GM03348 (cell line): ENCODE measurements at regions not wholly inside any gene's neighbourhood (a gene's known extent, or its start where the extent isn't known, plus 50 kb on each side); places are given as distances from the start of the nearest gene placed in this dataset.

Experiments used
- DNase-seq: peaks from one replicate; pipeline ENCODE4 v3.0.0; 2012; ENCODE audit warnings: low spot score

DNA sequence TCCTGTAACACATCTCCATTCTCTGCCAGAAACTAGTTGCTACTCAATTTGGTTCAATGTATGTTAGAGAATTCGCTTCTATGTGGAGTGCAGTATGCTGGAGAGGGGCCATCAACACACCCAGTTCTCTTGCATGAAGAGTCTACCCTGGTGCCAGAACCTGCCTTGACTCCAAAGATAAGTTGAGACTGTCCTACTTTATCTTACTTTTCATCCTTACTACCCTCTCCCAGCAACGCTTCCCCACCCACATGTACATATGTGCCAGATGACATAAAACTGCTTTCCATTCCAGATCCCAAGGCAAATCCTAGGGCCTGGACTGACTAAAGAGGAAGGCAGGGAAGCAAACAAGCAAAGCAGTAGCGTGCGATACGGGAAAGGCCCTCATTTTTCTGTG lies 442.6 kb upstream of the THRB start:
- no peak for DNase-seq

DNA sequence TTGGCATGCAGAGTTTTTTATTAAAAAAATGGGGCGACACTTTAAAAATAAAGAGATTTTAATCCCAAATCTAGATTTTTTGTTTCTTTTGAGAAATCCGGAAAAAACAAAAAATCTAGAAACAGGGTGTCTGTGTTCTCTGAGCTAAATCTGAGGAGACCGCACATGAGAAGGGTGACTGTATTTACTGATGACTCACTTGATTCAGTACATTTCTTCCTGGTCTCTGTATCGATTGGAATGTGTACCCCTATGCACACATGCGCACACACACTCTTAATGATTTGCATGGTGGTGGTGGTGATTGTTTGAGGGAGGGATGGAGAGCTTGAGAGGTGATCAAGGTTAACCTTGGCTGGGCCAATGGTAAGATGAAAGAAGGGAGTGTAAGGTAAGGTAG lies 443.1 kb upstream of the THRB start:
- no peak for DNase-seq

DNA sequence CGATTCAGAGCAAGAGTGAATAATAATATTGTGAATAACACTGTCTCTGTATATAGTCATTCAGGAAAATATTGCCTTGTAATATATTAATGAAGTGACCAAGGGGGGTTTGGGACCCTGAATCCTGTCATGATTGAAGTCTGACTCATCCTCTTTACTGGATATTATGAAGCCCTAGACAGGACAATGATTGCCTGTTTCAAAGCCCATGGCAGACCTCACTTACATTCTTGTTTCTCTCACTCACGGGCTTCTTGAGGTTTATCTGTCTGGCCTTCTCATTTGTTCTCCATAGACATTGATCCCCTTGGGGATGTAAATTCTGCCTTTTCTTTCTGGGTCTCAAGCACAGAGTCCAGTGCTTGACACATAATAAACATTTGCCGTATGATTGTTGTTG lies 449.3 kb upstream of the THRB start:
- DNase-seq, result no peak

DNA sequence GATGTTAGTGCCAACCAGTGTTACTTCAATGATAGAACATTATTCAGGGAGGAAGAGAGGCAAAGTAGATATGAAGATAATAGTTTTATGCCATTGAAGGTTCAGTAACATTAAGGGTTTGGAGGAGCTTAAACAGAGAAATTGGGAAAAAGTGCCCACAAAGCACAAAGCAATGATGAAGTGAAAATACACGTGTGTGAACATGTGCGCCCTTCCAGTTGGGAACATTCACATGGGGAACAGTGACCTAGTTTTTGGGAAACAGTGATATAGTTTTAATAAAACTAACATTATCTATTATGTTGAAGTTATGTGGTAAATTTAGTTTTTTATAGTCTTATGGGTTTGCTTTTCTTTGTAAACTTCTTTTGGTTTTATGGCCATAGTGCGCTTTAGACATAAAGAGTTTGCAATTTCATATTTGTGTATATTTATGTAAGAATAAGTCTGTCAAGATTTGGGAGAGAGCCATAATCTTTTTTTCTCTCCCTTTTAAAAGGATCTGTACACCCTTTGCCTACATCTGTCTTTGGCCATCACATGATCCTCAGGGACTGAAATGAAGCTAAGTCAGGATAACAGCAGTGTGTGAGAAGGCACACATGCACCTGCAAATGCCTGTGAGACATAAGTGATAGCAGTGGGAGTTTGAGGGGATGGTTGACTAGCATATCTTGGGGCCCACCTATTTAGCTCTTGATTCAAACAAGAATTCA lies 450.3 kb upstream of the THRB start:
- DNase-seq, result no peak

- no peak for DNase-seq
These were observed 450.9 kb upstream of the THRB start for GRCh38 chr3:24945563-24945962.

DNA sequence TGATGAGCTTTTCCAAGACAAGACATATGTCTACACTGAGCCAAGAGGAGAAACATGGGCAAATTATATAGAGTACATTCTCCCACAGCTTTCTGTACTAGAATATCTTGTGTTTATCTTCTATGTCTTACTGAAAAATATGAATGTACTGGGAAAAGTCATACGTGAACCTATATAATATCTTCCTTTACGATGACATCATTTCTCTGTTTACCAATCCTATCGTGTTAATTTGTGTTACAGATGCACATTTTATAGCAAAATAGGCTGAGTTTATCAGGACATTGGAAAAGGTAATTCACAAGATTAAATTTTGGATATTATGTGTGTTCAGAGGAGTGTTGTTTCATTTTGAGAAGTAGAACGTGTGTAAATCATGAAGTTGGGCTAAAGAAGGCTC lies 452.5 kb upstream of the THRB start:
- DNase-seq, result no peak

DNA sequence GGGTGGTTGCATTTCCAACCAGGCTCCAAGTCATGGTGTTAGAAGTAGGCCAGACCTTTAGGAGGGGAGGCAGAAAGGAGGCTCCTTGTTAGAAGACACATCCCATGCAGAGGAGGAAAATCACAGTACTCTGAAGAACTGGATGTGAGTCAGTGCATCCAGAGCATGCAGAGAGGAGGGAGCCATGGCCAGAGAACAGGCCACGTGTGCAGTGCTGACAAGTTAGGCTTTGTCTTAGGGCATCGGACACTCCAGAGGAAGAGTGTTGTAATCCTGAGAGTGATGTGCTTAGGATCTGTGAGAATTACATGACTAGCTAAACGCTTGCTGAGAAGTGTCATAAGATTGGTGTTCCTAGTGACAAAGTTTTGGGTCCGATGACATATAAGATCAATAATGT lies 456.5 kb upstream of the THRB start:
- no peak for DNase-seq

DNA sequence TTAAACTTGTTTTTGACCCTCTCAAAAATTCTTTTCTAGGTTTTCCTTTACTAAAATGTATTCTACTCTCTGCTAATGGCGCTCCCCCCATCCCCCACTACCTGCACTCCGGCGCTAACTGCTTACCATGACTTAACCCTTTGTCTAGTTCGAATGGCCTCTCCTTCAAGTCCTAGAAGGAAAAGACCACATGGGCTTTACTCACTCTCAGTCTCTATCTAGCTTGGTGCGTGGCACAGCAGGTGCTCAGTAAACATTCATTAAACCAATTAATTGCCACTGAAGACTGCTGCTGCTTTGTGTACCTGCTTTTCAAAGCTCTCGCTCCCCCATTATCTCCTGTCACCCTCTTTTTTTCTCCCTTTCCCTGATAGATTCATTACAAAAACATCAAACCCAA lies 457.7 kb upstream of the THRB start:
- DNase-seq, result no peak

GRCh38 chr3:24953060-24953771 lies 458.6 kb upstream of the THRB start:
- DNase-seq, result no peak

DNA sequence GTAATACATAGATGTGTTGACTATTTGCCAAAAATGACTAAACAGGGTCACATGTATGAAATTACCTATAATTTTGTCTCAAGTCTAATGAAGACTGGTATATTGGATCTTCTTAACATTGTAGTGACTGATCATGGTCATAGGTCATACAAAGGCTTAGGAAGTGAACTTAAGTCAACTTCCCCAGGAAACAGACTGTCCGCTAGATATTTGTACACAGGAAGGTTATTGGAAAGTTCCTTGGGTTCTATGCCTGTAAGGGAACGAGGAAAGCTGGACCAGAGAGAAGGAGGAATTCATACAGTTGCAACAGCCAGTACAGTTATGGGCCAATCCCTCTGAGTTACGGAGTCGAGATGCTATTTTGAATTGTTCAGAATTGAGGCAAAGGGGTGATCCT lies 462.0 kb upstream of the THRB start:
- DNase-seq, result no peak

GRCh38 chr3:24958271-24958670 lies 463.6 kb upstream of the THRB start:
- no peak for DNase-seq

- no peak for DNase-seq
These were observed 464.3 kb upstream of the THRB start for GRCh38 chr3:24958910-24959447.

GRCh38 chr3:24963762-24964625 lies 464.1 kb upstream of the RARB start:
- DNase-seq, result peak; percentile 28

- no peak for DNase-seq
These were observed 462.2 kb upstream of the RARB start for GRCh38 chr3:24965706-24966385.

- DNase-seq, result no peak
These were observed 460.0 kb upstream of the RARB start for GRCh38 chr3:24968036-24968435.

- no peak for DNase-seq
These were observed 455.6 kb upstream of the RARB start for GRCh38 chr3:24972491-24972890.

DNA sequence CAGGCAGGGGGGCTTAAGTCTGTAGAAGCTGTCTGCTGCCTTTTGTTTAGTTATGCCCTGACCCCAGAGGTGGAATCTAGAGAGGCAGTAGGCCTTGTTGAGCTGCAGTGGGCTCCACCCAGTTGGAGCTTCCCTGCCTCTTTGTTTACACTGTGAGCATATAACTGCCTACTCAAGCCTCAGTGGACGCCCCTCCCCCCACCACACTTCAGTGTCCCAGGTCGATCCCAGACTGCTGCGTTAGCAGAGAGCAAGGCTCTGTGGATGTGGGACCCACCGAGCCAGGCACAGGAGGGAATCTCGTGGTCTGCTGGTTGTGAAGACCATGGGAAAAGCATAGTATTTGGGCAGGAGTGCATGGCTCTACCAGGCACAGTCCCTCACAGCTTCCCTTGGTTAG lies 446.8 kb upstream of the RARB start:
- DNase-seq, result no peak

- DNase-seq, result no peak
These were observed 446.1 kb upstream of the RARB start for GRCh38 chr3:24981924-24982323.

DNA sequence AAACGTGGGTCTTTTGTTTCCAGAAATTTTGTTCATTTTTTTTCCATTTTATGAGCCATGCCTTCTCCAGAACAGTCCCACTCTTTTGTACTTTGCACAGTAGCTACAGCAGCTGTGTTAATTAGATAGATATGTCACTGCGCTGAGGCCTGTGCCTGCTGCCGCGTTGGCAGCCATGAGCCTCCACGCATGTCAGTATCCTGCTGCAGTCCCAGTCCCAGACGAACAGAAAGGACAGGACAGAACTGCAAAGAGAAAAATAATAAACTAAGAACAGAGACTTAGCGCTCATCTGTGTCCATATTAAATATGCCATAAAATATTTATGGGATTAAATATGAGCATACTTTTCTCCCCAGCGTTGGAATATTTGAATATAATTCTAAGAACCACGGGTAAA lies 442.4 kb upstream of the RARB start:
- no peak for DNase-seq

DNA sequence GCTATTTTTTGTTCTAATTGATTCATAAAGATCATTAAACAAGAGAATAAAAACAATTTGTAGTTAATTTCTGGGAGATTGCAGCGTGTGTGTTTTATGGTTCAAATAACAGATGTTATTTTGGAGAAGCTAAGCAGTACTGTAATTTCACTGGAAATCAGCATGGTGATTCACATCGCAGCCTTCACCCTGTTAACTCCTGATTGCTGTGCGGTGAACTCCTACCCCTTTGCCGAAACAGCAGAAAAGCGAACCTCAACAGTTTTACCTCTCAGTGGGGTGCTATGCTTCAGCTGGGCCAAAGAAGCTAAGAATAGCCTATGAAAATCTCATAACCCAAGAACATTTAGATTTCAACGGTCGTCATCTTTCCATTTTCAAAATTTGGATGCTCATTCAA lies 441.5 kb upstream of the RARB start:
- DNase-seq, result no peak

- DNase-seq, result no peak
These were observed 428.7 kb upstream of the RARB start for GRCh38 chr3:24999357-24999756.

DNA sequence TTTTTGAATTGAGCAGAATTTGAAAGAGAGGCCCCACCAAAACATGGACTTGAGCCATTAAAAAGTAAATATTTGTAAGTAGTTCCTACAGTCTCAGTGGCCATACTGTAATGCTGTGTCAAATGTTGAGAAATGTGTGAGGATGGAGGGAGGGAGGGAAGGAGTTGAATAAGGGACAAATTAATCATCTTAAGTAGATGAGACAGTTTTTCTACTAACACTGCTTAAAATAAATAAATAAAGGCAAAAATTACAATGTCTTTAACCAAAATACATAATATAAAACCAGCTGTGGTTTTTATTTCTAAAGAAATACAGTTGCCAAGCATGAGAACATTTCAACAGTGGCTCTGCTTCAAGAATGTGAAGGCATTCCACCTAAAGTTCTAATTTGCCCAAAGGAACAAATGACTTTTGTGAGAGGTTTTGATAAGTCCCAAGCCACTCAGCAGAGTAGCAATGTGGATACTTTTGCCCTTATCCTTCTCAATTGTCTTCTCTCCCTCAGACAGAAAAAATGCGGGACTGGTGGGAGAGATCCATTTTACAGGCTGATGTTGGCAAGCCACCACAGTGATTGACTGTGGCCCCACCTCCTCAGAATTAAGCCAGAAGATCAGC lies 427.0 kb upstream of the RARB start:
- DNase-seq, result no peak
